HEK293 (cell line): ENCODE measurements at regions not wholly inside any gene's neighbourhood (a gene's known extent, or its start where the extent isn't known, plus 50 kb on each side); places are given as distances from the start of the nearest gene placed in this dataset.

Experiments used
- CTCF ChIA-PET: fragments of 350-600 bp; formaldehyde crosslinking; extraction: SDS; loops from one replicate; lab custom pipeline; 2021; ENCODE audit warnings: antibody characterized with exemption; lab: Yijun Ruan, JAX
- POLR2A ChIA-PET: fragments of 300-600 bp; formaldehyde crosslinking; extraction: SDS; loops from one replicate; lab custom pipeline; 2020; ENCODE audit warnings: antibody characterized with exemption, inconsistent platforms; lab: Yijun Ruan, JAX
- H3K27ac ChIP-seq: fragments of 200-500 bp; sonication (Bioruptor generic); 2 replicates; pipeline ENCODE4 v1.5.1; 2014; ENCODE audit warnings: low read depth, low read length, control low read depth, inconsistent platforms; ENCODE audit errors: extremely low read depth
- H3K36me3 ChIP-seq, 2 experiments: fragments of 200-500 bp in 1 of 2; sonication (Bioruptor generic) in 1 of 2; 1 replicate in 1 of 2; 2 replicates in 1 of 2; pipeline ENCODE4 v1.5.1; 2014 to 2017; ENCODE audit warnings: inconsistent platforms in 2 of 2, low read length in 2 of 2; ENCODE audit not compliant: control insufficient read depth in 2 of 2, insufficient read depth in 1 of 2
- H3K4me1 ChIP-seq: fragments of 200-500 bp; sonication (Bioruptor generic); 2 replicates; pipeline ENCODE4 v1.5.1; 2014; ENCODE audit warnings: mild to moderate bottlenecking, low read length, inconsistent platforms; ENCODE audit not compliant: control insufficient read depth, insufficient read depth
- H3K4me3 ChIP-seq: 2 replicates; pipeline ENCODE4 v1.5.1; 2011; ENCODE audit warnings: low read depth, mild to moderate bottlenecking, control low read depth, low read length, moderate library complexity
- H3K9me3 ChIP-seq: fragments of 200-500 bp; sonication (Bioruptor generic); 2 replicates; pipeline ENCODE4 v1.5.1; 2014; ENCODE audit warnings: low read depth, low read length, inconsistent platforms; ENCODE audit not compliant: control insufficient read depth, insufficient read depth
- ATF2 ChIP-seq: fragments of 450-650 bp; formaldehyde crosslinking; IDR thresholded peaks from 2 replicates; pipeline ENCODE4 v1.5.1; 2016; ENCODE audit warnings: missing biosample characterization, missing genetic modification characterization, low read depth
- BCL11A ChIP-seq: fragments of 450-650 bp; formaldehyde crosslinking; IDR thresholded peaks from 2 replicates; pipeline ENCODE4 v1.5.1; 2016; ENCODE audit warnings: low read depth, missing biosample characterization, missing genetic modification characterization
- REPIN1 ChIP-seq: fragments of 450-650 bp; formaldehyde crosslinking; IDR thresholded peaks from 2 replicates; pipeline ENCODE4 v1.5.1; 2017; ENCODE audit warnings: missing biosample characterization, missing genetic modification characterization, low read depth
- SCRT2 ChIP-seq: fragments of 450-650 bp; formaldehyde crosslinking; IDR thresholded peaks from 2 replicates; pipeline ENCODE4 v1.5.1; 2016; ENCODE audit warnings: missing biosample characterization, missing genetic modification characterization
- SETDB1 ChIP-seq: IDR thresholded peaks from one replicate; pipeline ENCODE4 v1.6.1; 2017; ENCODE audit warnings: mild to moderate bottlenecking, low read length, moderate library complexity, mixed read lengths; ENCODE audit not compliant: insufficient read length
- SP2 ChIP-seq: fragments of 450-650 bp; formaldehyde crosslinking; IDR thresholded peaks from 2 replicates; pipeline ENCODE4 v1.5.1; 2016; ENCODE audit warnings: missing biosample characterization, missing genetic modification characterization
- ZBTB21 ChIP-seq: fragments of 450-650 bp; formaldehyde crosslinking; IDR thresholded peaks from 2 replicates; pipeline ENCODE4 v1.5.1; 2017; ENCODE audit warnings: missing biosample characterization, missing genetic modification characterization
- ZBTB48 ChIP-seq: fragments of 450-650 bp; formaldehyde crosslinking; IDR thresholded peaks from 2 replicates; pipeline ENCODE4 v1.5.1; 2016; ENCODE audit warnings: missing biosample characterization, missing genetic modification characterization
- ZBTB49 ChIP-seq: fragments of 450-650 bp; formaldehyde crosslinking; IDR thresholded peaks from 2 replicates; pipeline ENCODE4 v1.5.1; 2016; ENCODE audit warnings: missing biosample characterization, missing genetic modification characterization, low read depth
- ZEB2 ChIP-seq: fragments of 450-650 bp; formaldehyde crosslinking; IDR thresholded peaks from 2 replicates; pipeline ENCODE4 v1.5.1; 2016; ENCODE audit warnings: missing biosample characterization, missing genetic modification characterization
- ZNF174 ChIP-seq: fragments of 450-650 bp; formaldehyde crosslinking; IDR thresholded peaks from 2 replicates; pipeline ENCODE4 v1.5.0; 2017; ENCODE audit warnings: missing biosample characterization, mild to moderate bottlenecking, missing genetic modification characterization
- ZNF221 ChIP-seq: fragments of 450-650 bp; formaldehyde crosslinking; IDR thresholded peaks from 2 replicates; pipeline ENCODE4 v1.5.1; 2017; ENCODE audit warnings: missing biosample characterization, missing genetic modification characterization, borderline replicate concordance
- ZNF302 ChIP-seq: fragments of 450-650 bp; formaldehyde crosslinking; IDR thresholded peaks from 2 replicates; pipeline ENCODE4 v1.5.1; 2016; ENCODE audit warnings: missing biosample characterization, missing genetic modification characterization, low read depth
- ZNF350 ChIP-seq: fragments of 450-650 bp; formaldehyde crosslinking; IDR thresholded peaks from 2 replicates; pipeline ENCODE4 v1.5.0; 2017; ENCODE audit warnings: missing biosample characterization, mild to moderate bottlenecking, missing genetic modification characterization
- ZNF416 ChIP-seq: fragments of 450-650 bp; formaldehyde crosslinking; IDR thresholded peaks from 2 replicates; pipeline ENCODE4 v1.5.1; 2016; ENCODE audit warnings: missing biosample characterization, missing genetic modification characterization
- ZNF426 ChIP-seq: fragments of 450-650 bp; formaldehyde crosslinking; IDR thresholded peaks from 2 replicates; pipeline ENCODE4 v1.5.1; 2017; ENCODE audit warnings: missing biosample characterization, missing genetic modification characterization, mild to moderate bottlenecking, inconsistent platforms, moderate library complexity
- ZNF518A ChIP-seq: fragments of 450-650 bp; formaldehyde crosslinking; conservative IDR thresholded peaks from 2 replicates; pipeline ENCODE4 v1.5.1; 2016; ENCODE audit warnings: low read depth, missing biosample characterization, missing genetic modification characterization
- ZNF629 ChIP-seq: fragments of 450-650 bp; formaldehyde crosslinking; IDR thresholded peaks from 2 replicates; pipeline ENCODE4 v1.5.1; 2017; ENCODE audit warnings: missing biosample characterization, missing genetic modification characterization
- ZNF658 ChIP-seq: fragments of 450-650 bp; formaldehyde crosslinking; IDR thresholded peaks from 2 replicates; pipeline ENCODE4; 2016; ENCODE audit warnings: missing biosample characterization, missing genetic modification characterization
- ZNF830 ChIP-seq: fragments of 450-650 bp; IDR thresholded peaks from 2 replicates; pipeline ENCODE4 v1.5.0; 2018; ENCODE audit warnings: missing biosample characterization, missing genetic modification characterization, low read depth, mild to moderate bottlenecking, moderate library complexity
- ZSCAN30 ChIP-seq: fragments of 450-650 bp; IDR thresholded peaks from 2 replicates; pipeline ENCODE4 v1.5.1; 2018; ENCODE audit warnings: missing biosample characterization, mild to moderate bottlenecking, missing genetic modification characterization, moderate library complexity
- ZSCAN5A ChIP-seq: fragments of 450-650 bp; formaldehyde crosslinking; IDR thresholded peaks from 2 replicates; pipeline ENCODE4 v1.5.1; 2016; ENCODE audit warnings: missing biosample characterization, missing genetic modification characterization

GRCh38 chr3:99250272-99250671 is 348.8 kb upstream of the DCBLD2 start (continued):
- no peak for TF ChIP-seq SETDB1
- TF ChIP-seq ZBTB21, result no peak
- TF ChIP-seq ZNF350 (tag by site-specific recombination), result no peak
- no peak for TF ChIP-seq ZNF830 (tag by site-specific recombination)
- TF ChIP-seq ATF2 (tag by site-specific recombination), result no peak

GRCh38 chr3:99249627-99250026 is 348.1 kb upstream of the DCBLD2 start:
- Histone ChIP-seq H3K4me3 (no peak overlapping the region), H3K27ac (no peak overlapping the region), H3K4me1 (0 out of 2 replicates have a peak, but pooled peaks cover 2% of the 10 kb centered on the region), H3K36me3 (no peaks in the 10 kb centered on the region)
- POLR2A ChIA-PET, result no interaction called here
- TF ChIP-seq ZSCAN5A (tag by site-specific recombination) (no peak), REPIN1 (tag by site-specific recombination) (no peak), ZNF629 (no peak), ZNF174 (tag by site-specific recombination) (no peak), ZEB2 (tag by site-specific recombination) (no peak), ZBTB48 (no peak), ZNF302 (tag by site-specific recombination) (no peak), ZNF518A (tag by site-specific recombination) (no peak), ZNF221 (no peak), ZBTB49 (no peak), BCL11A (tag by site-specific recombination) (no peak), ZNF658 (tag by site-specific recombination) (no peak), ZNF426 (tag by site-specific recombination) (no peak), SP2 (no peak), SCRT2 (tag by site-specific recombination) (no peak), ZSCAN30 (tag by site-specific recombination) (no peak), ZNF416 (tag by site-specific recombination) (no peak)
- TF ChIP-seq, all 188 proteins: peak for 0
- CTCF ChIA-PET, result no interaction called here
- H3K9me3 ChIP-seq, result no peaks in the 10 kb centered on the region
